Renal pelvis (tissue), 1 donor: ENCODE measurements at regions not wholly inside any gene's neighbourhood (a gene's known extent, or its start where the extent isn't known, plus 50 kb on each side); places are given as distances from the start of the nearest gene placed in this dataset.

ENCODE experiments used
- DNase-seq: peaks from one replicate; pipeline ENCODE4 v3.0.0-alpha.2; 2013

DNA sequence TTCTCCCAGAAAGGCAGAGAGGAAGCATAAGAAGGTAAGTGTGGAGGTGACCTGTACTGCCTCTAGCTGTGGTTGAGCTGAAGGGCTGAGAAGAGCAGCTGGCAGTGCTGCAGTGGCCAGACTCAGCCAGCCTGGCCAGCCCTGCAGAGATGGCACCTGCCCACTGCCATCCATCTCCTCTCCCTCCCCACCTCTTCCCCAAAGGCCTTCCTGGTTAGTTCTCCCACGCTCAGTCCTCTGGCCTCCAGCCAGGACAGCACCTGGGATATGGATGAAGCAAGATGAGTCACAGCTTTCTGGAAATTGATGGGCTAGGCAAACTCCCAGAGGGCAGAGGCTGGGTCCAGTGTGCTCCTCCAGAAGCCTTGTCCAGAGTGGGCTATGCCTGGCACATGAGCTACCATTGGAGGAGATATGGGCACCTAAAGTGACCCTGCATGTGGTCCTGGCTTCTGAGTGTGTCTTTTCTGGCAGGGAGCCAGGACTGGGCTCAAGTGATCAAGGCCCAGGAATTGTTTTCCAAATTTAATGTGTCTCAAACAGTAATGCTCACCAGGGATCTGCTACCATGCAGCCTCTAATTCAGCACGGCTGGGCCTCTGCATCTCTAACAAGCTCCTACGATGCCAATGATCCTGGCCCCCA, 81.0 kb upstream of the CACUL1 start:
- DNase-seq, result no peak

DNA sequence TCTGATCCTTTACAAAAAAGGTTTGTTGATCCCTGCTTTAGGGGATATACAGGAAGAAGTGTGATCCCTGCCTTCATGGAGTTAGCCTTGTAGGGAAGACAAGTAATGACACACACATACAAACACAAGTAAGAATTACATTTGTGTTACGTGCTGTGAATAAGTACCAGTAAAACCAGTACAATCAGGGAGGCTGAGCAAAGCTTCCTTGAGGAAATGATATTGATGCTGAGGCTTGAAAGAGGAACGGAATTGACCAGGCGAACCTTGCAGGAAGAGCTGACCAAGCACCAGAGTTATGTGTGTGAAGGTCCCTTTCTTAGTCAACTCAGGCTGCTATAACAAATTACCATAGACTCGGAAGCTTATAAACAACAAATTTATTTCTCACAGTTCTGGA, 83.6 kb upstream of the CACUL1 start:
- no peak for DNase-seq

DNA sequence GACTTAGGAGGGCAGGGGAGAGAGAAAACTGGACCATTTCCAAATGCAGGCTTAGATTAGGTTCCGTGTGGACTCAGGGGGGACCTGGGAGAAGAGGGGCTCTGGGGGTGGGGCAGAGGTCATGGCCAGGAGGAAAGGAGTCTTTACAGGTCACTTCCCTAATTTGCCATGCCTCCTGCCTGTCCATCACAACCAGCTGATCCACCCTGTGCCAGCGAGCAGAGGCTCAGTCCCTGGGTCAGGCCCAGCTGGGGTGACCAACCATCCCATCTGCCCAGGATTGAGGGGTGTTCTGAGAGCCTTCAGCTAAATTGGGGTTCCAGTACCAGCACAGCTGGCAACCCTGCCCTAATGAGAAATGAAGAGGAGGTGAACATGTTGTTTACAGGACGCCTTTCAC, 84.6 kb upstream of the CACUL1 start:
- DNase-seq, result no peak

DNA sequence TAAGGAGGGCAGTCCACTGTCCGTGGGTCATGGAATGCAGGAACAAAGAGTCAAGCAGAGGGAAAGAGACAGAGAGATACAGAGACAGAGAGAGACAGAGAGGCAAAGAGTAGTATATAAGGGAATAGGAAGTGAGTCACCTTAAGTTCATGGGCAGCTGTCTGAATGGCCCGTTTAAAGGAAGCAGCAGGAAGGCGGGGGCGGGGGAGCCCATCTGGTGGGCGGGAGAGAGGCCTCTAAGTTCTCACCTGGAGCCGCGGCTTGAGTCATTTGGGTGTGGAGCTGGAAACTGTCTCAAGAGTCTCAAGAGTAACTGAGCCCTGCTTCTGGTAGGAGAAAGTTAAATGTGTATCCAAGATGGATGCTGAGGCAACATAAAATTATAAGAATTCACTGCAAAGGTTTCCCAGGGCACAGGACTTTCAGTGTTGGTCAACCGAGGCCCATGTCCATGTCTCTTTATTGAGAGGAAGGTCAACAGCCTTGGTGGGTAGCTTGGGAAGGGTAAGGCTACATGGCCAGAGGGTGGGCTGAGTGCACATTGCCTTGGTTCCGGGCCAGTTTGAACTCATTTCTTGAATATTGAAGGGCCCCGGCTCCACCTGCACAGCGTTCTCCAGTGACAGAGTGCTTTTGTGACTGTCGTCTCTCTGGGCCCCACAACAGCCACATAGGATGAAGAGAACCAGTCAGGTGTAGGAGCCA, 85.5 kb upstream of the CACUL1 start:
- DNase-seq, result no peak

DNA sequence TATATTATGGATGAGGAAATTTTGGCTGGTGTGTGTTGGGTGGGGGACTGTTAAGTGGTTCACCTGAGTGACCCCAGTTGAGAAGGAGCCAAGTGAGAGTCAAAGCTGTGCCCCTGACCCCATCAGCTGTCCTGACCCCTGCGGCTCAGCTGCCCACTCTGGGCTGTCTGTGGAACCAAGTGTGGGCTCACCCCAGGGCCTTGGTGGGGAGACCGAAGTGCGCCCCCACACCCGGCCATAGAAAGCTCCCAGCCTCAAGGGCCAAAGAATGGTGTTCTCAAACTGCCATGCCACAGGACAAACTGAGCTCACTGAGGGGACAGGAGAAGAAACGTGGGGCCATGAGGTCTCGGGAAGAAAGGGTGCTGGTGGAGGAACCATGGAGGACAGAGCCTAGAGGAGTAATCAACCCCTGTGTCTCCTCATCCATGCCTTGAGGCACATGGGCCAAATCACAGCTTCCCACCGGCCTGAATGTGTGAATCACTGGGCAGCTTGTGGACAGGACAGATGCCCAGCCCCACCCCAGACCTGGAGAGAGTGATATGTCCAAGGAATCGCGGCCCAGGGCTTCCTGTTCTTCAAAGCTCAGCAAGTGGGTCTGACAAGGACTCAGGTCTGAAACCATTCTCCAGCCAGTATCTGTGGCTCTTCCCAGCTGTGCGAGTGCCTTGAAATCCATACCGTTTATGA, 86.2 kb upstream of the CACUL1 start:
- no peak for DNase-seq

DNA sequence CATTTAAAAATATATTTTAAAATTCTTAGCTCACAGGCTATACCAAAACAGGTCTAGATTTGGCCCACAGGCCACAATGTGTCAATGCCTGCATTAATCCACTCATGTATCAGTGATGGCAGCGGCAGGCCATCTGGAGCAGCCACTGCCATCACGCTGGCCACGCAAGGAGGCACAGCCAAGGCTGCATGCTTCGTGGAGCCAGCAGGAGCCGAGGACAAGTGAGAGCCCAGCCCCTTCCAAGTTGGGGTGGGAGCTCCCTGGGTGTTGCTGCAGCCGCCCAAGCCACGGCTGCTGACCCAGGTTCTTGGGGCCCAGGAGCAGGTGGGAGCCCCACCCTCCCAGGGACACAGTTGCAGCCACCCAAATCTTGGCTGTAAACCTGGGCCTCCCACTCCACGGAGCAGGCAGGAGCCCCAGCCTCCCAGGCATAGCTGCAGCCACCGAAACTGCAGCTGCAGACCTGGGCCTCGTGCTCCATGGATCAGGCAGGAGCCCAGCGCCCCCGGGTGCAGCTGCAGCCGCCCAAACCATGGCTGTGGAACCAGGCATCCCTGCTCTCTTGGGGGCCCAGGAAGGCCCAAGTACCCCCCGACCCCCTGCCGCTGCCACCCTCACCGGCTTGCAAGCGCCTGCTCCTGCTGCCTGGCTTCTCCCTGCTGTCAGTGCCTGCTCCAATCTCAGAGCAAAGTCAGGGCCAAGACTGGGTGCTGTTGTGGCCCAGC, 87.3 kb upstream of the CACUL1 start:
- no peak for DNase-seq

DNA sequence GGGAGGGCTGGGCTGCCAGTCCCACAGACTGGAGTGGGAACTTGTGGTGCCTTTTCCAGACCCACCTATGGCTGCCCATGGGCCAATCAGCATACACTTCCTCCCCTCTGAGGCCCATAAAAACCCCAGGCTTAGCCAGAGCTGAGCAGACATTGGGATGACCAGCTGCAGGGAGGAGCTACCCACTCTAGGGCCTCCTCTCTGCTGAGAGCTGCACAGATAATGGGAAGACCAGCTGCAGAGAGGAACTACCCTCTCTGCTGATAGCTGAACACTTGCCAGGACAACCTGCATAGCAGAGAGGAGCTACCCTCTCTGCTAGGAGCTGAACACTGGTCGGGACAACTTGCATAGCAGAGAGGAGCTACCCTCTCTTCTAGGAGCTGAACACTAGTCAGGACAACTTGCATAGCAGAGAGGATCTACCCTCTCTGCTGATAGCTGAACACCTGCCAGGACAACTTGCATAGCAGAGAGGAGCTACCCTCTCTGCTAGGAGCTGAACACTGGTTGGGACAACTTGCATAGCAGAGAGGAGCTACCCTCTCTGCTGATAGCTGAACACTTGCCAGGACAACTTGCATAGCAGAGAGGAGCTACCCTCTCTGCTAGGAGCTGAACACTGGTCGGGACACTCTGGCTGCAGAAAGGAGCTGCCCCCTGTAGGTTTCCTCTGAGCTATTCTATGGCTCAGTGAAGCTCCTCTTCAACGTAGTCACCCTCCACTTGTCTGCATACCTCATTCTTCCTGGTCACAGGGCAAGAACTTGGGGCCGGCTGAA, 88.3 kb upstream of the CACUL1 start:
- DNase-seq, result no peak

DNA sequence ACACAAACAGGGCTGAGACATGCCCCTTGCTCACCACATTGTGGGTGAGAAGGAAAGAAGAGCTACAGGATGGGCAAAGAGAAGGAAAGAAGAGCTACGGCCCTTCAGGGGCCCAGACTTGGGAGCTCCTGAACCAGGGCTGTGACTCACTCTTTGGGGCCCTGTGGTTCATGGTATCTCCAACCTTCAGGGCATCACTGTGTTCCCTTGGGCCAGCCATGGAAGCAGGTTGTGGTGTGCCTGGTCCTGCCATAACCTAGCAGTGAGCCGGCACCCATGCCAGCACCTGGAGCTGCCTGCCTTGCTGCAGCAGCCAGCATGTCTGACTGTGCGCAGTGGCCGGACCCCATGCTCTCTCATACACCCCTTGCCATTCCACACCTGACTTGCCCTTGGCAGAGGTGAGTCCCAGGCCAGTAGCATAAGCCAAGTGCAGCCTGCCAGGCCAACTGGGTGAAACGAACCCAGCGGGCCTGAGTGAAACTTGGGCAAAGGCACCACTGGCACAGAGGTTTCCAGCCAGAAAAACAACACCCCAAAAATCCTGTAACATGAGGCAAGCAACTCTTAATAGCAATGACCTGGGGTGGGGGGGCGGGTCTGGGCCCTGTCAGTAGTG, 89.0 kb upstream of the CACUL1 start:
- no peak for DNase-seq

DNA sequence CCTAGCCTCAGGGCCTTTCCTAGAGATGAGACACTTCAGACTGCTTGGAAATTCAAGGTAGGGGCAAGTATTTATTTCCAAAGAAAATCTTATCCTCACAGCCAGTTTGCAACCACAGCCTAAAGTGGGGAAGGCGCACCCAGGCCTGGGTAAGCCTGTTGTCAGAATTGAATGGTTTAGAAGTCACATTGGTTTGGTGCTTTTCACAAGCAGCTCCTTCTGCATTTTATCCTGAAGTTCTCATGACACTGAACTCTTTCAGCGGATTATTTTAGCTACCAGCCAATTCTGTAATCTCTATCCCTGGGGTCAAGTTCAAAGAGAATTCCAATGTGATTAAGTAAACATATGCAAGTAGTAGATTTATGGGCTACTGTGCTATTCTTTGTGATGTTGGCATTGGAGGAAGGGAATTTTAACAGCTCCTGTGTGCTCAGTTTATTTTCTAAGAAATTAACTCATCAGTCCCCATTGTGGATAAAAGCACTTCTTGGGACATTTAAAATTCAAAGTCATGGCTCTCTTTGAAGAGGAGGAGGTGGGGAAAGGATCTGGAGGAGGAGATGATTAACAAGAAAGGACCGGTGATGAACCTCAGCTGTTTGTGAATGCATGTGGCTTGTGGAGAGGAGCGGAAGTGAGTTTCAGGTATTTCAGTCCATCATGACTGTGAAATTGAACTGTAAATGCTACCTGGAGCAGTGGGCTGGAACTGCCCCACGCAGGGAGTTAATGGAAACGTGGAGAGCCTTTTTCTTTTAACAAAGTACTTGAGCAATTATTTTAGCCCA, 90.2 kb upstream of the CACUL1 start:
- peak; percentile 63 for DNase-seq

DNA sequence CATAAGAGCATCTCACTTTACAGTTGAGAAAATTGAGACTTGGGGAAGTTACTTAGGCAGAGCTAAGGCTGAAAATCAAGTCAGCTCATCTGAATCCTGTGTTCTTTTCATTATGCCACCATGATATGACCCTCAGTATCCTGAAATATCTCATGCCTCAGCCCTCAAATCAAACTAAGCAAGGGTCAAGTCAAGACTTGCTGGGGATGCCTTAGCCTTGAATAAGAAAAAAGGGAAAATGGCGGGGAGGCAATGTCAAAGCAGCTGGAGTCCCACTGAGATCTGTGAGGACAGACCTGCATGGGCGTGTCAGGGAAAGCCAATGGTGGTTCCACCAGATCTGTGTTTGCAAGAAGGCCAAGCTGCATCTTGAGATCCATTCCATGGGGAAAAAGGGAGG, 91.0 kb upstream of the CACUL1 start:
- DNase-seq, result no peak

DNA sequence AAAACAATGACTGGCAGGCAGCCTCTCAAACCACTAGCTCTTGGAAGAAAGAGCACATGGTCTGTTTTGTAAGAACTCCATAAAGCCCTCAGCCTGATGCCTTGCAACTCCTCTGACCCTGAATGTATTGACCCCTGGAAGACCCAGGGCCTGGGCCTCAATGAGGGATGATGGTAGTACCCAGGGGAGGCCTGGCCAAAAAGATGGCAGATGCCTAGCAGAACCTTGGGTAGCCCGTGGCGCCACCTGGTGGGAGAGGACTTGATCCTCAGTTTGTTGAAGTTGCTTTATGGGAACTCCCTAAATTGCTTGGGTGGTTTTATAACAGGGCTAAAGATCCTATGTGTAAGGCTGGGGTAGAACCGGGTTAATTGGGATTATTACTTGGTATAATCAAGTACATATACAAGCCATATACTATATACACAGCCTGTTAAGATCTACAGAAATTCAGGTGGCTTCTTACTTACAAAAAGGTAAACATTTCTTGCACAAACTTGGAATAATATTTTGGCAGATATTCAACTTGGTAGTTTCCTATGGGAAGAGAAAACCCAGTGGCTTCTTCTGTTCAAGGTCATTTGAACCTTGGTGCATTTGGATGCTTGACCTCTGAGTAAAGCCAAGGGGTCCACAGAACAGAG, 95.8 kb upstream of the CACUL1 start:
- DNase-seq, result no peak

DNA sequence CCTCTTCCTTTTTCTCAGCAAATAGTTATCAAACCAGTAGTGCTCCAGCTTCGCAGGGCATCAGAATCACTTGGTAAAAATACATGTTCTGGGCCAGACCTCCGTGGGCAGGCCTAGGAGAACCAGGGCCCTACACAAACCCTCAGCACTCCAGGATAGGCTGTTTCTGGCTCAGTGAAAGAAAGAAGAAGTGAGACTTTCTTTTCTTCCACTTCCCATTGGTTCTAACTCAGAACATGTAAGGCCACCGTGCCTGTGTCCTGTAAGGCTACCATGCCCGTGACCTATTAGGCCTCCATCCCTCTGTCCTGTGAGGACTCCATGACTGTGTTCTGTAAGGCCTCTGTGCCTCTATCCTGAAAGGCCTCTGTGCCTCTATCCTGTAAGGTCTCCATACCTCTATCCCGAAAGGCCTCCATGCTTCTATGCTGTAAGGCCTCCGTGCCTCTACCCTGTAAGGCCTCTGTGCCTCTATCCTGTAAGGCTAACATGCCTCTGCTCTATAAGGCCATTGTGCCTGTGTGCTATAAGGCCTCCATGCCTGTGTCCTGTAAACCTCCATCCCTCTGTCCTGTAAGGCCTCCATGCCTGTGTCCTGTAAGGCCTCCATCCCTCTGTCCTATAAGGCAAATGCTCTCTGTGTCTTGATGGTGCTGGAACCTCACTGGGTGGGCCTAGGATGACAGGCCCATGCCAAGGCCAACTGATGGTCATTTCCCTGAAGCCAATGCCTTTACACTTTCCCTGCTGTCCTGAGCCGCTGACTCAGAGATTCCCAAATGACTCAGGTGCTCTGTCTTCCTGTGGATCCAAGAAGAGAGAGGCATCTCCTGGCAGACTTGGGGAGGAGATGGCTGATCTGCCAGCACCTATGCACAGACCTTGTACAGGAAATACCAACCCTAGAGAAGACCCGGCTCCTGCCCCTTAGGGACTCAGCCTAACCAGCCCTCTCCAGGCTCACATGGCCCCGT, 96.6 kb upstream of the CACUL1 start:
- no peak for DNase-seq

DNA sequence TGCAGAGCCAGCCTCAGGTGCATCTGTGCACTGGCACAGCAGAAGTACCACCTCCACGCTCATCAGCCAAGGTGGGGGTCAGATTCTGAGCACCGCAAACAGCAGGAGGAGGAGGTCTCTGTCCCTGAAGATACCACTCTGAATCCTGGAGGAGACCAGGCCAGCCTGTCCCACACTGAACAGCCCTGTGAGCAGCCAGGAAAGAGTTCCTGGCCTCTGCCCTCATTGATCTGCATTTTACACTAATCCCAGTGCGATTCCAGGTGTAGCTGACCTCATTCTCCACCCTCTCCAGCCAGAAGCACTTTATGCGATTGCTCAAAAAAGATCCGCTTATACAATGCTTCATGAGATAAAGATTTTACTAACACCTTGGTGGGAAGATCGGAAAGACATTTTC, 99.1 kb upstream of the CACUL1 start:
- DNase-seq, result no peak

DNA sequence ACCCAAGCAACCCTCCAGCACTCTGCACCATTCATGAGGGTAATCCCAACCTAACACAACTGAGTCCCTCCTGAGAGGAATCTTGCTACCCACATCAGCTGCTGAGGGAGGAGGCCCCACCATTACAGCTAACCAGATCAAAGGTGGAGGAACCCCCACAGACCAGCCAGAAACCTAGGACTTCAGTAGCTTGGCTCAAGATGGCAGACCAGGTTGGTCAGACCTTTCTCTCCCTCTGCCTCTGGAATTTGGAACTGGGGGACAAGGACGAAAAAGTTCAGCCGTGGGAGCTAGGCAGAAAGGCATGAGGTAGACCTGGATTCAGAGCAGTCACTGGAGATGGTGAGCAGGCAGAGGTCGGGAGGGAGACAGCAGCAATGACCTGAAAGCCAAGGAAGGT, 101.3 kb upstream of the CACUL1 start:
- DNase-seq, result no peak

DNA sequence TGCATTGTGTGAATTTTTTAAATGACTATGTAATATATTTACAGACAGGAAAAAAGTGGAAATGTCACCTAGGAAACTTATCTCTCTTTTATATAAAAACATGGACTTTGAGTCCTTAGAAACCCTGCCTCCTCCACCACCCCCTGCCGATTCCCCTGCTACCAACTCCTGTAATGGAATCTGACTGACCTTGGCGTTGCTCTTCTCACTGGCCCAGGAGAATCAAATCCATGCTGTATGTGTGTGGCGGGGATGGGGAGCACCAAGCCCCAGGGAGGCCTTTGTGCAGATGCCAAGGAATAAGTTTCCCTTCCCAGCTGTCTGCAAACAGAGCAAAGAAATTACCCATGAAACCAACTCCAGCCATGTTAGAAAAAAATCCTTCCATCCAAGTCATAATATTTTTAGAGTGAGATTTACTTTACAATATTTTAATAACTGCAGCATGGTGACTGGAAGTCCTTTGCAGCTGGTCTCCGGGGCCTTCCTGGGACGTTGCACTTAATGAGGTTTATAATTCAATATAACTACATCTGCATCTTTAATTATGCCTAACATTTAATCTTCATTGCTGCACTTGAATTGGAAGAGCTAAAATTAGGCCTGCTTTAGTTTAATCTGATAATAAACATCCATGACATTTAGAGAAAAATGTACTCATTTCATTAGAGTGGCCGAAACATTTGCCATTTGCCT, 111.4 kb upstream of the CACUL1 start:
- DNase-seq, result no peak

DNA sequence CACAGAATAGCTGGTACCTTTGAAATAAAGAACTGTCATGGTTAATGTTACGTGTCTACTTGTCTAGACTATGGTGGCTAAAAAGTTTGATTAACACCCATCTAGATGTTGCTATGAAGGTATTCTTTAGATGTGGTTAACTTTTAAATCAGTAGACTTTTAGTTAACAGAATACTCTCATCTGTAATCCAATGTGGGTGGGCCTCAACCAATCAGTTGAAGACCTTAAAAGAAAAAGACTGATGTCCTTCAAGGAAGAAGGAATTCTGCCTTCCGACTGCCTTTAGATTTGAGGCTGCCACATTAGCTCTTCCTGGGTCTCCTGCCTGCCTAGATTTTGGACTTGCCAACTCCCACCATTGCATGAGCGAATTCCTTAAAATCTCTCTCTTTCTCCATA, 113.0 kb upstream of the CACUL1 start:
- DNase-seq, result no peak

DNA sequence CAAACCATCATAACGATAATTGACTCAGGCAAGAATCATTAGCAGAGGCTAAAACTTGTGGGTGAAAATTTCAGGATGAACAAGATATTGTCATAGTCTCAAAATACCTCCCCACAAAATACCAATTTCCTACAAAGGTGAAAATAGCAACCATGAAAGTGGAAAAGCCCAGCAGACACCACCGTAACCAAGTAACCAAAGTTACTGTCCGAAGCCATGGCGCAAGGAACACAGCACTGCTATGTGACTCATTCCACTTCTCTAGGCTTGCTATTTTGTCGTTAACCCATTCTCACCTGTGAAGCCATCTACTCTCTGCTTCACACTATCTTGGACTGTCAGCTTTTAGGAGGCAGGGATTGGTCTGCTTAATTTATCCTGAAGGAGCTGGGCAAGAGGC, 113.8 kb upstream of the CACUL1 start:
- no peak for DNase-seq
